HepG2 (cell line): ENCODE measurements at regions not wholly inside any gene's neighbourhood (a gene's known extent, or its start where the extent isn't known, plus 50 kb on each side); places are given as distances from the start of the nearest gene placed in this dataset.

Experiments used
- ATAC-seq: fragments of 200-7000 bp; cut with Tn5 transposase; 3 replicates; pipeline ENCODE4 v1.9.1; 2020; ENCODE audit warnings: mild to moderate bottlenecking, moderate library complexity
- BruUV-seq: library from RNA; stranded (reverse); fragments of 400-500 nt; replicated peaks from 2 replicates; lab custom pipeline; 2021; lab: Mats Ljungman, UMichigan
- CTCF ChIA-PET: fragments of 300-600 bp; formaldehyde crosslinking; extraction: SDS; loops from one replicate; lab custom pipeline; 2021; ENCODE audit warnings: low total read pairs, inconsistent platforms, low intra/inter-chr PET ratio; lab: Yijun Ruan, JAX
- POLR2A ChIA-PET: fragments of 350-600 bp; sonication (Branson Sonifier 250); formaldehyde crosslinking; loops from one replicate; lab custom pipeline; 2020; ENCODE audit warnings: antibody characterized with exemption, inconsistent platforms; lab: Yijun Ruan, JAX
- DNase-seq: peaks from one replicate; pipeline ENCODE4 v3.0.0-alpha.2; 2015; ENCODE audit warnings: low spot score
- FAIRE-seq: peaks from 3 replicates; lab custom pipeline; 2011; peaks lifted over from hg19 to GRCh38; lab: Jason Lieb, UNC
- H2AFZ ChIP-seq: one replicate; pipeline ENCODE4 v1.6.1; 2011; ENCODE audit warnings: low read length, inconsistent platforms
- H3K27ac ChIP-seq: fragments of 300-600 bp; 3 replicates; pipeline ENCODE4 v1.8.0; 2011; ENCODE audit warnings: mixed run types, mild to moderate bottlenecking, mixed read lengths, low read length, inconsistent platforms; ENCODE audit not compliant: insufficient read depth; ENCODE audit errors: extremely low read length
- H3K27me3 ChIP-seq, 2 experiments: fragments of 200-600 bp in 1 of 2; 2 replicates in 1 of 2; 3 replicates in 1 of 2; pipeline versions ENCODE4 v1.6.0 to v1.8.0; 2011; ENCODE audit warnings: low read length in 2 of 2, mild to moderate bottlenecking in 2 of 2, moderate library complexity in 2 of 2, inconsistent platforms in 1 of 2; ENCODE audit not compliant: insufficient read depth in 2 of 2, control insufficient read depth in 1 of 2
- H3K36me3 ChIP-seq, 2 experiments: fragments of 200-600 bp in 1 of 2; replicated peaks in 1 of 2; 2 replicates in 1 of 2; 3 replicates in 1 of 2; pipeline versions ENCODE4 v1.5.1 to v1.8.0; 2011; ENCODE audit warnings: low read length in 2 of 2, inconsistent platforms in 1 of 2; ENCODE audit not compliant: insufficient read depth in 2 of 2, control insufficient read depth in 1 of 2
- H3K4me1 ChIP-seq: 2 replicates; pipeline ENCODE4 v1.5.1; 2012; ENCODE audit warnings: low read length, inconsistent platforms; ENCODE audit not compliant: insufficient read depth
- H3K4me2 ChIP-seq: 2 replicates; pipeline ENCODE4 v1.6.0; 2011; ENCODE audit warnings: low read depth, low read length, inconsistent platforms
- H3K4me3 ChIP-seq, 3 experiments: fragments of 200-600 bp in 1 of 3; sonication (generic), shearing (Covaris generic) in 1 of 3; replicated peaks in 1 of 3; 2 replicates each; pipeline ENCODE4 v1.5.1; 2011 to 2016; ENCODE audit warnings: low read length in 3 of 3, inconsistent platforms in 2 of 3, low read depth in 2 of 3, mild to moderate bottlenecking in 2 of 3, control low read depth in 1 of 3, mixed read lengths in 1 of 3; ENCODE audit not compliant: insufficient read depth in 1 of 3
- H3K79me2 ChIP-seq: one replicate; pipeline ENCODE4 v1.6.1; 2011; ENCODE audit warnings: low read length, inconsistent platforms; ENCODE audit not compliant: insufficient read depth
- H3K9ac ChIP-seq: 2 replicates; pipeline ENCODE4 v1.6.0; 2011; ENCODE audit warnings: mild to moderate bottlenecking, low read depth, low read length, inconsistent platforms; ENCODE audit not compliant: insufficient read depth
- H3K9me3 ChIP-seq: 2 replicates; pipeline ENCODE4 v1.5.1; 2012; ENCODE audit warnings: mild to moderate bottlenecking, low read length
- H4K20me1 ChIP-seq: 2 replicates; pipeline ENCODE4 v1.6.0; 2011; ENCODE audit warnings: inconsistent platforms, mild to moderate bottlenecking, low read length, moderate library complexity; ENCODE audit not compliant: insufficient read depth
- DMAP1 ChIP-seq: IDR thresholded peaks from 2 replicates; pipeline ENCODE4 v1.6.1; 2016
- NFE2L1 ChIP-seq: sonication (generic); formaldehyde crosslinking; IDR thresholded peaks from 2 replicates; pipeline ENCODE4 v1.4.0; 2020; ENCODE audit warnings: missing genetic modification reagents, mild to moderate bottlenecking, borderline replicate concordance
- NFKB2 ChIP-seq: sonication (generic); formaldehyde crosslinking; IDR thresholded peaks from 2 replicates; pipeline ENCODE4 v1.4.0; 2020; ENCODE audit warnings: missing genetic modification reagents, borderline replicate concordance
- PLRG1 ChIP-seq: fragments of 450-650 bp; conservative IDR thresholded peaks from 2 replicates; pipeline ENCODE4 v1.6.1; 2016
- POLR2AphosphoS2 ChIP-seq: IDR thresholded peaks from 2 replicates; pipeline ENCODE4 v1.6.1; 2011; ENCODE audit warnings: low read depth, low read length, improper control_type of control experiment
- SKIL ChIP-seq: sonication (generic); formaldehyde crosslinking; IDR thresholded peaks from 2 replicates; pipeline ENCODE4 v1.8.0; 2022; ENCODE audit warnings: missing genetic modification reagents, mild to moderate bottlenecking, moderate library complexity, borderline replicate concordance
- TFE3 ChIP-seq: IDR thresholded peaks from 2 replicates; pipeline ENCODE4 v1.6.1; 2016
- TRIM24 ChIP-seq: sonication (generic); formaldehyde crosslinking; IDR thresholded peaks from 2 replicates; pipeline ENCODE4 v1.8.0; 2022; ENCODE audit warnings: mild to moderate bottlenecking, missing genetic modification reagents
- ZMYM3 ChIP-seq: sonication (generic); formaldehyde crosslinking; IDR thresholded peaks from 2 replicates; pipeline ENCODE4 v1.5.1; 2020; ENCODE audit warnings: mild to moderate bottlenecking, missing genetic modification reagents
- ZNF329 ChIP-seq: sonication (generic); formaldehyde crosslinking; IDR thresholded peaks from 2 replicates; pipeline ENCODE4 v1.9.0; 2021; ENCODE audit warnings: low read depth, mild to moderate bottlenecking, missing genetic modification reagents
- ZNF414 ChIP-seq: sonication (generic); formaldehyde crosslinking; IDR thresholded peaks from 2 replicates; pipeline ENCODE4 v1.5.0; 2020; ENCODE audit warnings: missing genetic modification reagents
- ZNF552 ChIP-seq: sonication (generic); formaldehyde crosslinking; IDR thresholded peaks from 2 replicates; pipeline ENCODE4 v1.9.0; 2022; ENCODE audit warnings: missing genetic modification reagents, mild to moderate bottlenecking, borderline replicate concordance
- ZNF562 ChIP-seq: sonication (generic); formaldehyde crosslinking; IDR thresholded peaks from 2 replicates; pipeline ENCODE4 v1.8.0; 2022; ENCODE audit warnings: missing genetic modification reagents, borderline replicate concordance
- ZNF605 ChIP-seq: sonication (generic); formaldehyde crosslinking; IDR thresholded peaks from 2 replicates; pipeline ENCODE4 v1.8.0; 2022; ENCODE audit warnings: mild to moderate bottlenecking, missing genetic modification reagents
- ZNF619 ChIP-seq: sonication (generic); formaldehyde crosslinking; IDR thresholded peaks from 2 replicates; pipeline ENCODE4 v1.4.0; 2020; ENCODE audit warnings: mild to moderate bottlenecking, missing genetic modification reagents
- ZNF670 ChIP-seq: sonication (generic); formaldehyde crosslinking; IDR thresholded peaks from 2 replicates; pipeline ENCODE4 v1.8.0; 2022; ENCODE audit warnings: mild to moderate bottlenecking, missing genetic modification reagents, borderline replicate concordance
- ZNF772 ChIP-seq: sonication (generic); formaldehyde crosslinking; IDR thresholded peaks from 2 replicates; pipeline ENCODE4 v1.5.0; 2020; ENCODE audit warnings: mild to moderate bottlenecking, missing genetic modification reagents
- WGBS: methylation state at CpG from one replicate; pipeline ENCODE4 v1.1.6; 2017; ENCODE audit warnings: low lambda C conversion rate; 5-methylcytosine and 5-hydroxymethylcytosine counted together
- in situ Hi-C: cut with HindIII; loops from 2 replicates; pipeline ENCODE4 v1.10.0; 2017; ENCODE audit warnings: low pct_unique_long_range_greater_than_20kb; ENCODE audit not compliant: extremely low pct_ligation_motif_present
- intact Hi-C: fragments of 100-400 bp; cut with micrococcal nuclease; formaldehyde crosslinking; loops from one replicate; pipeline ENCODE4 v1.10.0; 2022; ENCODE audit not compliant: unreplicated experiment

GRCh38 chr6:67717281-67717680 is 917.8 kb upstream of the ADGRB3 start:
- no peak for FAIRE-seq

More at GRCh38 chr6:67717281-67717680, 917.8 kb upstream of the ADGRB3 start:
- no peak overlapping the region for H3K4me2 ChIP-seq
- WGBS: 0% methylated on average over 3 of the region's 3 CpGs
- ATAC-seq (no peak), DNase-seq (no peak)
- no peaks in the 10 kb centered on the region for H4K20me1 ChIP-seq
- ChIA-PET CTCF (no interaction called here), POLR2A (no interaction called here)
- BruUV-seq: no TSS peak
- no peaks in the 10 kb centered on the region for H3K36me3 ChIP-seq
- H3K9me3 ChIP-seq: no peaks in the 10 kb centered on the region
- H3K27me3 ChIP-seq: no peaks in the 10 kb centered on the region
- intact Hi-C loops: no loop called here
- H3K4me1 ChIP-seq: no peaks in the 10 kb centered on the region
- no peaks in the 10 kb centered on the region for H3K79me2 ChIP-seq
- no peak overlapping the region for H3K27ac ChIP-seq
- H2AFZ ChIP-seq: no peak overlapping the region
- H3K9ac ChIP-seq: no peak overlapping the region
- H3K4me3 ChIP-seq: no peak overlapping the region
- in situ Hi-C loops: no loop called here
- TF ChIP-seq ZNF605 (CRISPR knock-in tag) (no peak), NFE2L1 (CRISPR knock-in tag) (no peak), ZNF772 (CRISPR knock-in tag) (no peak), TRIM24 (CRISPR knock-in tag) (no peak), ZNF670 (CRISPR knock-in tag) (no peak), ZNF329 (CRISPR knock-in tag) (no peak), POLR2AphosphoS2 (no peak), ZNF562 (CRISPR knock-in tag) (no peak), TFE3 (CRISPR knock-in tag) (no peak), DMAP1 (CRISPR knock-in tag) (no peak), ZNF552 (CRISPR knock-in tag) (no peak), PLRG1 (no peak), SKIL (CRISPR knock-in tag) (no peak), ZNF619 (CRISPR knock-in tag) (no peak), ZNF414 (CRISPR knock-in tag) (no peak), ZMYM3 (CRISPR knock-in tag) (no peak), NFKB2 (no peak)
